SK-N-SH (cell line): ENCODE measurements at regions not wholly inside any gene's neighbourhood (a gene's known extent, or its start where the extent isn't known, plus 50 kb on each side); places are given as distances from the start of the nearest gene placed in this dataset.

Source experiments
- CTCF ChIA-PET: fragments of 300-600, 350-600 bp; formaldehyde crosslinking; extraction: SDS; loops from one replicate; lab custom pipeline; 2021; lab: Yijun Ruan, JAX
- POLR2A ChIA-PET: fragments of 350-600 bp; sonication (Branson Sonifier 250); formaldehyde crosslinking; extraction: SDS; loops from one replicate; lab custom pipeline; 2020; ENCODE audit warnings: antibody characterized with exemption, inconsistent platforms; lab: Yijun Ruan, JAX
- DNase-seq: peaks from one replicate; pipeline ENCODE4 v3.0.0; 2012
- H2AFZ ChIP-seq: fragments of 200-600 bp; sonication (generic); 2 replicates; pipeline ENCODE4 v1.8.1; 2016; ENCODE audit warnings: antibody characterized with exemption, mild to moderate bottlenecking, low read depth
- H3F3A ChIP-seq: fragments of 200-600 bp; sonication (generic); replicated peaks from 2 replicates; pipeline ENCODE3; 2016; ENCODE audit warnings: antibody characterized with exemption, mild to moderate bottlenecking; ENCODE audit not compliant: insufficient read depth
- H3K27ac ChIP-seq, 2 experiments: fragments of 200-500 bp in 1 of 2; fragments of 200-600 bp in 1 of 2; sonication (Bioruptor generic) in 1 of 2; sonication (generic), shearing (Covaris generic) in 1 of 2; 2 replicates each; pipeline versions ENCODE4 v1.5.1 to v1.6.1; 2014 to 2016; ENCODE audit warnings: low read depth in 2 of 2, inconsistent platforms in 1 of 2, low read length in 1 of 2, mild to moderate bottlenecking in 1 of 2, mixed read lengths in 1 of 2
- H3K27me3 ChIP-seq: fragments of 200-600 bp; sonication (generic), shearing (Covaris generic); 2 replicates; pipeline ENCODE4 v1.6.1; 2016; ENCODE audit warnings: mixed run types; ENCODE audit not compliant: insufficient read depth
- H3K36me3 ChIP-seq, 2 experiments: fragments of 200-500 bp in 1 of 2; fragments of 200-600 bp in 1 of 2; sonication (Bioruptor generic) in 1 of 2; sonication (generic) in 1 of 2; replicated peaks in 1 of 2; 2 replicates each; pipeline versions ENCODE3 to v1.5.1; 2014 to 2016; ENCODE audit warnings: low read length in 1 of 2, mild to moderate bottlenecking in 1 of 2; ENCODE audit not compliant: insufficient read depth in 2 of 2, control insufficient read depth in 1 of 2
- H3K4me1 ChIP-seq, 2 experiments: fragments of 200-500 bp in 1 of 2; fragments of 200-600 bp in 1 of 2; sonication (Bioruptor generic) in 1 of 2; sonication (generic), shearing (Covaris generic) in 1 of 2; 2 replicates each; pipeline versions ENCODE4 v1.5.1 to v1.6.1; 2014 to 2016; ENCODE audit warnings: low read depth in 1 of 2, low read length in 1 of 2, mixed run types in 1 of 2; ENCODE audit not compliant: insufficient read depth in 2 of 2, control insufficient read depth in 1 of 2
- H3K4me2 ChIP-seq: fragments of 200-600 bp; sonication (generic), shearing (Covaris generic); 2 replicates; pipeline ENCODE4 v1.6.1; 2017; ENCODE audit warnings: mixed run types
- H3K4me3 ChIP-seq, 2 experiments: fragments of 200-500 bp in 1 of 2; fragments of 200-600 bp in 1 of 2; sonication (Bioruptor generic) in 1 of 2; sonication (generic), shearing (Covaris generic) in 1 of 2; 2 replicates each; pipeline versions ENCODE4 v1.5.1 to v1.8.1; 2014 to 2016; ENCODE audit warnings: low read depth in 2 of 2, inconsistent platforms in 1 of 2, low read length in 1 of 2, mild to moderate bottlenecking in 1 of 2, mixed read lengths in 1 of 2, moderate library complexity in 1 of 2
- H3K79me2 ChIP-seq: fragments of 200-600 bp; sonication (generic); 2 replicates; pipeline ENCODE4 v1.8.1; 2017; ENCODE audit warnings: mild to moderate bottlenecking; ENCODE audit not compliant: insufficient read depth
- H3K9ac ChIP-seq: fragments of 200-600 bp; sonication (generic); 2 replicates; pipeline ENCODE4 v1.6.1; 2017; ENCODE audit warnings: mixed run types
- H3K9me2 ChIP-seq: fragments of 200-600 bp; sonication (generic); 2 replicates; pipeline ENCODE4 v1.6.1; 2017; ENCODE audit warnings: mixed run types
- H3K9me3 ChIP-seq: fragments of 200-600 bp; sonication (generic); 2 replicates; pipeline ENCODE4 v1.6.1; 2017; ENCODE audit warnings: mixed run types, mild to moderate bottlenecking, moderate library complexity
- H4K20me1 ChIP-seq: fragments of 200-600 bp; sonication (generic); 2 replicates; pipeline ENCODE4 v1.6.1; 2017; ENCODE audit warnings: mild to moderate bottlenecking, mixed run types; ENCODE audit not compliant: insufficient read depth
- CHD2 ChIP-seq: fragments of 150-350 bp; IDR thresholded peaks from 2 replicates; pipeline ENCODE4 v1.6.1; 2018; ENCODE audit warnings: low read length; ENCODE audit not compliant: partially characterized antibody
- ELF1 ChIP-seq: IDR thresholded peaks from 2 replicates; pipeline ENCODE4 v1.4.0; 2012
- EZH2phosphoT487 ChIP-seq: fragments of 200-600 bp; sonication (generic); IDR thresholded peaks from 2 replicates; pipeline ENCODE4 v1.6.1; 2017; ENCODE audit warnings: low read depth, mixed run types, mild to moderate bottlenecking, antibody characterized with exemption, moderate library complexity, borderline replicate concordance
- FOSL2 ChIP-seq: IDR thresholded peaks from 2 replicates; pipeline ENCODE4 v1.4.0; 2012; ENCODE audit warnings: low read depth, mild to moderate bottlenecking, moderate library complexity, borderline replicate concordance
- FOXJ3 ChIP-seq: sonication (generic); formaldehyde crosslinking; IDR thresholded peaks from 2 replicates; pipeline ENCODE4 v1.5.1; 2020; ENCODE audit warnings: mild to moderate bottlenecking, missing genetic modification reagents
- FOXM1 ChIP-seq: IDR thresholded peaks from 2 replicates; pipeline ENCODE4 v1.4.0; 2012; ENCODE audit warnings: low read depth, mild to moderate bottlenecking
- GABPA ChIP-seq: IDR thresholded peaks from 2 replicates; pipeline ENCODE4 v1.4.0; 2012; ENCODE audit warnings: low read depth, mild to moderate bottlenecking
- JUND ChIP-seq: IDR thresholded peaks from 2 replicates; pipeline ENCODE4 v1.4.0; 2012
- MEF2A ChIP-seq: IDR thresholded peaks from 2 replicates; pipeline ENCODE4 v1.4.0; 2012; ENCODE audit warnings: low read depth, borderline replicate concordance
- RFX5 ChIP-seq: IDR thresholded peaks from 2 replicates; pipeline ENCODE4 v1.6.1; 2012; ENCODE audit warnings: mild to moderate bottlenecking, improper control_type of control experiment, low read length
- SIN3A ChIP-seq: IDR thresholded peaks from 2 replicates; pipeline ENCODE4 v1.6.1; 2012; ENCODE audit warnings: low read depth, mild to moderate bottlenecking, low read length, moderate library complexity, borderline replicate concordance
- SMC3 ChIP-seq: IDR thresholded peaks from 2 replicates; pipeline ENCODE4 v1.6.1; 2012; ENCODE audit warnings: low read depth, low read length, improper control_type of control experiment
- TCF12 ChIP-seq: IDR thresholded peaks from 2 replicates; pipeline ENCODE4 v1.4.0; 2012
- TEAD4 ChIP-seq: IDR thresholded peaks from 2 replicates; pipeline ENCODE4 v1.4.0; 2012; ENCODE audit warnings: mild to moderate bottlenecking, borderline replicate concordance; ENCODE audit not compliant: insufficient read depth
- WGBS: methylation state at CpG from one replicate; pipeline ENCODE4 v1.1.6; 2017; ENCODE audit warnings: low lambda C conversion rate; 5-methylcytosine and 5-hydroxymethylcytosine counted together
- TF ChIP-seq, protein P1 (sequence below): IDR thresholded peaks from 2 replicates; pipeline ENCODE4; 2012
- TF ChIP-seq, protein P2 (sequence below): IDR thresholded peaks from 2 replicates; pipeline ENCODE4 v1.6.1; 2012; ENCODE audit warnings: mild to moderate bottlenecking, low read depth, low read length, moderate library complexity

DNA sequence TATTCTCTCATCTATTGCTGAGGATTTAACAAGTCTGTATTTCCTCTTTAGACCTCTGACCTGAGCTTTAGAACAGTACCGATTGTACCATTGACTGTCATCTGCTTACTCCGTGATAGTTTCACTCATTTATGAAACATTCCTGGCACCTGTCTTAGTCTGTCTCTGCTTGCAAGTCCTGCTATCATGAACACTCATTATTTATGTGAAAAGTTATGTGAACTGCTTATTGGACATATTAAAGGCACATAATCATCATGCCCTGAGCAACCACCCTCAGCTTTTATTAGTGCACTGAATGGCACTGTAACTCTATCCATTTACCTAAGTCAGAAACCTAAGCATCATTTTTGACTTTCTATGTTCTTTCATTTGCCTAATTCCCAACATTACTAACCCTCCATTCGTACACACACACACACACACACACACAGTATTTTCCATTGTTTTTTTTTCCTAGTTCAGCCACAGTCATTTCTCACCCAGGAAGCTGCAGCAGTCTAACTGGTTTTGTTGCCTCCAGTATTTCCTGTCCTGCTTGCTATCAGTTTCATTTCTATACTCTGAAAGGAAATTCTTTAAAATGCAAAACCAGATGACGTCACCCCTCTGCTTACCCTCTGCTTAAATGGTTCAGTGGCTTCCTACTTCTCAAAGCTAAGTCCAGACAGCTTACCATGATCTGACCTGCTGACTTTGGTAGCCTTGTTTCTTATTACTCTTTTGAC, 146.1 kb downstream of the HAUS1 start:
- WGBS, result 52% methylated on average over 4 of the region's 4 CpGs
- TF ChIP-seq, protein P1, sequence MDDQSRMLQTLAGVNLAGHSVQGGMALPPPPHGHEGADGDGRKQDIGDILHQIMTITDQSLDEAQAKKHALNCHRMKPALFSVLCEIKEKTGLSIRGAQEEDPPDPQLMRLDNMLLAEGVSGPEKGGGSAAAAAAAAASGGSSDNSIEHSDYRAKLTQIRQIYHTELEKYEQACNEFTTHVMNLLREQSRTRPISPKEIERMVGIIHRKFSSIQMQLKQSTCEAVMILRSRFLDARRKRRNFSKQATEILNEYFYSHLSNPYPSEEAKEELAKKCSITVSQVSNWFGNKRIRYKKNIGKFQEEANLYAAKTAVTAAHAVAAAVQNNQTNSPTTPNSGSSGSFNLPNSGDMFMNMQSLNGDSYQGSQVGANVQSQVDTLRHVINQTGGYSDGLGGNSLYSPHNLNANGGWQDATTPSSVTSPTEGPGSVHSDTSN, result peak; percentile 18; the same call in 1 of the 2 replicates
- TF ChIP-seq GABPA (peak; percentile 51), FOSL2 (peak; percentile 27; the same call in 1 of the 2 replicates), FOXM1 (no peak), RFX5 (no peak), JUND (peak; percentile 31; the same call in 1 of the 2 replicates), EZH2phosphoT487 (no peak), TCF12 (peak; percentile 45), CHD2 (no peak), ELF1 (no peak), SIN3A (no peak)
- Histone ChIP-seq H3K9me2 (no peaks in the 10 kb centered on the region), H3K9me3 (no peaks in the 10 kb centered on the region), H3K4me1 (peaks cover 0 to 16% of the 10 kb centered on the region in 2 experiments; a peak in 2 of 4 replicates), H3K9ac (no peak overlapping the region), H3K27ac (peak overlapping the region in 1 of 2 experiments; percentile 67; a peak in 2 of 4 replicates), H3F3A (peaks cover 8% of the 10 kb centered on the region), H4K20me1 (no peaks in the 10 kb centered on the region), H3K79me2 (peaks cover 67% of the 10 kb centered on the region), H2AFZ (no peak overlapping the region), H3K4me2 (peak overlapping the region; percentile 61), H3K4me3 (peak overlapping the region in 1 of 2 experiments; percentile 14; a peak in 1 of 4 replicates), H3K27me3 (no peaks in the 10 kb centered on the region), H3K36me3 (peaks cover 4 to 9% of the 10 kb centered on the region in 2 experiments)
- ChIA-PET CTCF (interaction anchor here (1.0 to 1.1 kb wide), 2 partner anchors 11 to 408 kb away, joined by 3 read pairs; no protein-coding TSS in a partner anchor), POLR2A (no interaction called here)
- DNase-seq, result peak; percentile 15

DNA sequence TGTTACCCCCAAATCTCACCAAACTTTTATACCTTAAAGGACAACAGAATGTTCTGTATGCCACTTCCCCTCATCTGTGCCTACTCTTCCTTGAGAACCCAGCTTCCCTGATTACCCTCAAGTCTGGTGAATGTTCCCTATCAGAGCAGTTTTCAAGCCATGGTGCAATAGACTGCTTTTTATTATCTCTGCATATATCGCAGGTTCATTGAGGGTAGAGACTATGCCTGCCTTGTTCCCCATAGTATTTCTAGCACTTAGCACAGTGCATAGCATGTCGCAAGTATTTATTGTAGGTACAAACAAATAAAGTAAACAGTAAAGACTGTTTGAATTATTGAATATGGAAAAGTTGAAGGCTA, 146.6 kb downstream of the HAUS1 start:
- WGBS, result 38% methylated on average over 2 of the region's 2 CpGs
- Histone ChIP-seq H3K79me2 (peaks cover 62% of the 10 kb centered on the region), H3K4me3 (peak overlapping the region in 1 of 2 experiments; percentile 14; a peak in 1 of 4 replicates), H3K27me3 (no peaks in the 10 kb centered on the region), H3K4me1 (peaks cover 0 to 16% of the 10 kb centered on the region in 2 experiments; a peak in 2 of 4 replicates), H3K9me2 (no peaks in the 10 kb centered on the region), H3K9ac (no peak overlapping the region), H3K36me3 (peaks cover 5 to 9% of the 10 kb centered on the region in 2 experiments), H3K4me2 (peak overlapping the region; percentile 61; the same call in 1 of the 2 replicates), H3K9me3 (no peaks in the 10 kb centered on the region), H2AFZ (no peak overlapping the region), H3F3A (peaks cover 8% of the 10 kb centered on the region), H3K27ac (peak overlapping the region in 1 of 2 experiments; percentile 67; a peak in 2 of 4 replicates), H4K20me1 (no peaks in the 10 kb centered on the region)
- CTCF ChIA-PET, result interaction anchor here (1.0 to 1.1 kb wide), 2 partner anchors 11 to 407 kb away, joined by 3 read pairs; no protein-coding TSS in a partner anchor
- POLR2A ChIA-PET, result no interaction called here
- no peak for DNase-seq
- TF ChIP-seq MEF2A (no peak), TEAD4 (no peak), FOXM1 (no peak), SMC3 (no peak), JUND (no peak), FOXJ3 (CRISPR knock-in tag) (no peak)
- TF ChIP-seq, protein P2, sequence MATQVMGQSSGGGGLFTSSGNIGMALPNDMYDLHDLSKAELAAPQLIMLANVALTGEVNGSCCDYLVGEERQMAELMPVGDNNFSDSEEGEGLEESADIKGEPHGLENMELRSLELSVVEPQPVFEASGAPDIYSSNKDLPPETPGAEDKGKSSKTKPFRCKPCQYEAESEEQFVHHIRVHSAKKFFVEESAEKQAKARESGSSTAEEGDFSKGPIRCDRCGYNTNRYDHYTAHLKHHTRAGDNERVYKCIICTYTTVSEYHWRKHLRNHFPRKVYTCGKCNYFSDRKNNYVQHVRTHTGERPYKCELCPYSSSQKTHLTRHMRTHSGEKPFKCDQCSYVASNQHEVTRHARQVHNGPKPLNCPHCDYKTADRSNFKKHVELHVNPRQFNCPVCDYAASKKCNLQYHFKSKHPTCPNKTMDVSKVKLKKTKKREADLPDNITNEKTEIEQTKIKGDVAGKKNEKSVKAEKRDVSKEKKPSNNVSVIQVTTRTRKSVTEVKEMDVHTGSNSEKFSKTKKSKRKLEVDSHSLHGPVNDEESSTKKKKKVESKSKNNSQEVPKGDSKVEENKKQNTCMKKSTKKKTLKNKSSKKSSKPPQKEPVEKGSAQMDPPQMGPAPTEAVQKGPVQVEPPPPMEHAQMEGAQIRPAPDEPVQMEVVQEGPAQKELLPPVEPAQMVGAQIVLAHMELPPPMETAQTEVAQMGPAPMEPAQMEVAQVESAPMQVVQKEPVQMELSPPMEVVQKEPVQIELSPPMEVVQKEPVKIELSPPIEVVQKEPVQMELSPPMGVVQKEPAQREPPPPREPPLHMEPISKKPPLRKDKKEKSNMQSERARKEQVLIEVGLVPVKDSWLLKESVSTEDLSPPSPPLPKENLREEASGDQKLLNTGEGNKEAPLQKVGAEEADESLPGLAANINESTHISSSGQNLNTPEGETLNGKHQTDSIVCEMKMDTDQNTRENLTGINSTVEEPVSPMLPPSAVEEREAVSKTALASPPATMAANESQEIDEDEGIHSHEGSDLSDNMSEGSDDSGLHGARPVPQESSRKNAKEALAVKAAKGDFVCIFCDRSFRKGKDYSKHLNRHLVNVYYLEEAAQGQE, result no peak
